ENCODE measurements at regions not wholly inside any gene's neighbourhood (a gene's known extent, or its start where the extent isn't known, plus 50 kb on each side); places are given as distances from the start of the nearest gene placed in this dataset.
"Not testable (repeated sequence)": the region's sequence is repeated elsewhere in the genome, so short reads cannot be mapped to it uniquely, and the experiment has no call there.

DNA sequence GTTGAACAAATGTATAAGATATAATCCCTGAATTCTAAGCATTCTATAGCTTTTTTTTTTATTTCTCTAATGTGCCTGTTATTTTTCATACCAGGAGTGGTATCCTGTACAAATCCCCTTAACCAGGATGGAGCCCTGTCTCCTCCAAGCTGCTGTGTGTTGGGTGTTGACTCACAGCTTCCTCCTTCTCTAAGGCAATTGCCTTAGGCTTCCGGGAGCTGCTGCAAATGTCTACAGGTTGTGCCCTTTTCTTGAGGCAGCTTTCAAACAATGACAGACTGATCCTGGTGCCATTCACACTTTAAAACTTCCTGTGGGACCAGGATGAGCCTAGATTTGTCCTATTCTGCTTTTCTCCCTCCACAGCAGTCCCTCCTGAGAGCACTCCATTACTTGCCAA is 173.2 kb downstream of the BTBD3 start:
- Histone ChIP-seq H3F3A (ENCODE audit: control insufficient read depth, insufficient read depth) (no peaks in the 10 kb centered on the region), H3K4me2 (ENCODE audit: low read length) (no peak overlapping the region), H3K79me2 (ENCODE audit: control insufficient read depth, low read length) (no peaks in the 10 kb centered on the region)

DNA sequence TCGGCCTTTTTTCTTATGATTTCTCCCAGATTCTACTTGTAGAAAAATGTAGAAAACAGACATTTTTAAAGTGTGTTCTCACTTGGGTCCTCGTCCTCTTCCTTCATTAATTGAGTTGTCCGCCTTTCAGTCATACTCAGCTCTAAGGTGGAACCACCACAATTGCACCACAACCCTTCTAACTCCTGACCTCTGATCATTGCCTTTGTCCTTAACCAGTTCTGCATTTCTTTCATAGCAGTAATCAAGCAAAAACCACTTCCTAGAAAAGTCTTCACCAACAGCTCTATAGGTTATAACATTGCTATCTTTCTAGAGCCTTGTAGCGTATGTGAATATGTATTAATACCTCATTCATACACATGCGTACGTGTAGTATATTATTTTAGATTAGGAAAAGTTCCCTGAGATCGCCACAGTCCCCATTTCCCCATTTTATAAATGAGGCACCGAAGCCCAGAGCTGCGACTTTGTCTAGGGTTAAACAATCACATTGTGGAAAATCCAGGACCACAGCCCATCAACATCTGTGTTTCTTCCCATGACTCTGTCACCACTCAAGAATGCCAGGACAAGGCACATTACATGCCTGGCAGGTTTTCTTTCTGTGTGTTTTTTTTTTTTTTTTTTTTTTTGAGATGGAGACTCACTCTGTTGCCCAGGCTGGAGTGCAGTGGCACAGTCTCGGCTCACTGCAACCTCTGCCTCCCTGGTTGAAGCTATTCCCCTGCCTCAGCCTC is 175.5 kb downstream of the BTBD3 start:
- TF ChIP-seq, protein P1, sequence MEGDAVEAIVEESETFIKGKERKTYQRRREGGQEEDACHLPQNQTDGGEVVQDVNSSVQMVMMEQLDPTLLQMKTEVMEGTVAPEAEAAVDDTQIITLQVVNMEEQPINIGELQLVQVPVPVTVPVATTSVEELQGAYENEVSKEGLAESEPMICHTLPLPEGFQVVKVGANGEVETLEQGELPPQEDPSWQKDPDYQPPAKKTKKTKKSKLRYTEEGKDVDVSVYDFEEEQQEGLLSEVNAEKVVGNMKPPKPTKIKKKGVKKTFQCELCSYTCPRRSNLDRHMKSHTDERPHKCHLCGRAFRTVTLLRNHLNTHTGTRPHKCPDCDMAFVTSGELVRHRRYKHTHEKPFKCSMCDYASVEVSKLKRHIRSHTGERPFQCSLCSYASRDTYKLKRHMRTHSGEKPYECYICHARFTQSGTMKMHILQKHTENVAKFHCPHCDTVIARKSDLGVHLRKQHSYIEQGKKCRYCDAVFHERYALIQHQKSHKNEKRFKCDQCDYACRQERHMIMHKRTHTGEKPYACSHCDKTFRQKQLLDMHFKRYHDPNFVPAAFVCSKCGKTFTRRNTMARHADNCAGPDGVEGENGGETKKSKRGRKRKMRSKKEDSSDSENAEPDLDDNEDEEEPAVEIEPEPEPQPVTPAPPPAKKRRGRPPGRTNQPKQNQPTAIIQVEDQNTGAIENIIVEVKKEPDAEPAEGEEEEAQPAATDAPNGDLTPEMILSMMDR (IDR thresholded peaks at IDR 0.05; ENCODE audit: low read depth, low read length, poor library complexity, severe bottlenecking) = no peak
- TF ChIP-seq EZH2phosphoT487 (IDR thresholded peaks at IDR 0.05; ENCODE audit: borderline replicate concordance, low read length) = no peak
- Histone ChIP-seq H3K4me1 (ENCODE audit: control insufficient read depth, low read length) (no peaks in the 10 kb centered on the region), H4K20me1 (ENCODE audit: control insufficient read depth, insufficient read depth, low read depth, low read length) (no peaks in the 10 kb centered on the region), H3K27ac (ENCODE audit: low read depth, low read length) (no peak overlapping the region), H3F3A (ENCODE audit: control insufficient read depth, insufficient read depth) (no peaks in the 10 kb centered on the region), H3K4me3 (ENCODE audit: low read length) (no peak overlapping the region), H3K9me3 (ENCODE audit: control insufficient read depth, insufficient read depth, low read length) (no peaks in the 10 kb centered on the region; the same call in 1 of the 2 replicates), H3K9me2 (replicated peaks; ENCODE audit: control insufficient read depth, low read length) (no peaks in the 10 kb centered on the region), H3K36me3 (ENCODE audit: control insufficient read depth, low read length) (no peaks in the 10 kb centered on the region), H3K79me2 (ENCODE audit: control insufficient read depth, low read length) (no peaks in the 10 kb centered on the region), H3K4me2 (ENCODE audit: low read length) (no peak overlapping the region), H3K27me3 (ENCODE audit: control insufficient read depth, low read length) (no peaks in the 10 kb centered on the region)

More for the DNA sequence above, 173.2 kb downstream of the BTBD3 start:
- no peak overlapping the region for H3K27ac ChIP-seq (ENCODE audit: low read depth, low read length)
- H4K20me1 ChIP-seq (ENCODE audit: control insufficient read depth, insufficient read depth, low read depth, low read length) = no peaks in the 10 kb centered on the region
- no peaks in the 10 kb centered on the region for H3K36me3 ChIP-seq (ENCODE audit: control insufficient read depth, low read length)
- H3K27me3 ChIP-seq (ENCODE audit: control insufficient read depth, low read length) = no peaks in the 10 kb centered on the region
- no peaks in the 10 kb centered on the region for H3K9me2 ChIP-seq (replicated peaks; ENCODE audit: control insufficient read depth, low read length)
- no peaks in the 10 kb centered on the region; the same call in 1 of the 2 replicates for H3K9me3 ChIP-seq (ENCODE audit: control insufficient read depth, insufficient read depth, low read length)
- no peaks in the 10 kb centered on the region for H3K4me1 ChIP-seq (ENCODE audit: control insufficient read depth, low read length)
- TF ChIP-seq, protein P1 (IDR thresholded peaks at IDR 0.05; ENCODE audit: low read depth, low read length, poor library complexity, severe bottlenecking) = no peak
- no peak for TF ChIP-seq EZH2phosphoT487 (IDR thresholded peaks at IDR 0.05; ENCODE audit: borderline replicate concordance, low read length)
- H3K4me3 ChIP-seq (ENCODE audit: low read length) = no peak overlapping the region

DNA sequence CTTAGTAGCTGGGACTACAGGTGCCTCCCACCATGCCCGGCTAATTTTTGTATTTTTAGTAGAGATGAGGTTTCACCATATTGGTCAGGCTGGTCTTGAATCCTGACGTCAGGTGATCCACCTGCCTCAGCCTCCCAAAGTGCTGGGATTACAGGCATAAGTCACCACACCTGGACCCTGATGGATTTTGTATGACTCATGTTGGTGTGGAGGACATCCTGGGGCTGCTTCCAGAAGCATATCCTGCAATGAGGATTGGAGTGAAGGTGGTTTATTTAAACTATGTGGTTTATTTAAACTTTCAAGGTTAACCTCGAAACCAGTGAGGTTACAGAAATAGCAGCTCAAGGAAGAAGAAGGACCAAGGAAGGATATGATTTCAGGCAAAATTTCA is 176.1 kb downstream of the BTBD3 start:
- not testable (repeated sequence) for H3K27ac ChIP-seq (ENCODE audit: low read depth, low read length)

DNA sequence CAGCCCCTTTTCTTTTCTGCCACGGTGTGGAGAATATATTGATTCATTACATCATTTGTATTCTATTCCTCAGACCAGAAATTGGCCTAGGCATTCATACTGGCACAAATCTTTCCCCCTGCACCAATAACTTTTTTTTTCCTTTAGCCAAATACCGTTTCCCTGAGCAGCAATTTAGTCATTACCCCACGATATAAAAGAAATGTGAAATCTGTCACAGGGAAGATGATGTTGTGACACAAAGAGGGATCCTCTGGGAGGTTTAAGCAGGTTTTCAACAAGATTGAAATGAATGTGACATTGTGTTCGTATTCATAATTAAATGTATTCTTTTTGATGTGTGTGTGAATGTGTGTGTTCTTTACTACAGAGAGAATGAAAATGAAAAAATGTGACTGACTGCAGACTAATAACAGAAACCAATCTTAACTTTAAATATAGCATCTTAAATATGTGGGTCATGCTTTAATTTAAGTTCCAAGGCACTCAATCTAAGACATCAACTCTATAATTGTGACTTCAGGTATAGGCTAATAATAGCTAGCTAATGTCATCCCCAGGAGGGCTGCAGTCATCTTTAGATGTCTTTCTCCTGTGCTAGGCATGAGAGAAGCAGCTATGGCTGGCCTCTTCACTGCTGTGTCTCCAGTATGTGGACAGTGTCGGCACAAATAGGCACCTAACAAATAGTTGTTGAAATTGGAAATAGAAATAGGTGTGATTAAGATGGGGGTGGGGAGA is 177.7 kb downstream of the BTBD3 start:
- H3K4me2 ChIP-seq (ENCODE audit: low read length) = no peak overlapping the region
- TF ChIP-seq, protein P1 (IDR thresholded peaks at IDR 0.05; ENCODE audit: low read depth, low read length, poor library complexity, severe bottlenecking) = no peak
- no peak for TF ChIP-seq EZH2phosphoT487 (IDR thresholded peaks at IDR 0.05; ENCODE audit: borderline replicate concordance, low read length)
- no peaks in the 10 kb centered on the region for H3K27me3 ChIP-seq (ENCODE audit: control insufficient read depth, low read length)

More for the DNA sequence above, 176.1 kb downstream of the BTBD3 start:
- H3K4me1 ChIP-seq (ENCODE audit: control insufficient read depth, low read length); H4K20me1 ChIP-seq (ENCODE audit: control insufficient read depth, insufficient read depth, low read depth, low read length); H3F3A ChIP-seq (ENCODE audit: control insufficient read depth, insufficient read depth); H3K79me2 ChIP-seq (ENCODE audit: control insufficient read depth, low read length); H3K36me3 ChIP-seq (ENCODE audit: control insufficient read depth, low read length); H3K4me2 ChIP-seq (ENCODE audit: low read length); H3K4me3 ChIP-seq (ENCODE audit: low read length); H3K27me3 ChIP-seq (ENCODE audit: control insufficient read depth, low read length); H3K9me2 ChIP-seq (replicated peaks; ENCODE audit: control insufficient read depth, low read length); H3K9me3 ChIP-seq (ENCODE audit: control insufficient read depth, insufficient read depth, low read length): not testable (repeated sequence)

More for the DNA sequence above, 177.7 kb downstream of the BTBD3 start:
- Histone ChIP-seq H3K4me3 (ENCODE audit: low read length) (no peak overlapping the region), H3F3A (ENCODE audit: control insufficient read depth, insufficient read depth) (no peaks in the 10 kb centered on the region), H3K9me3 (ENCODE audit: control insufficient read depth, insufficient read depth, low read length) (no peaks in the 10 kb centered on the region), H3K4me1 (ENCODE audit: control insufficient read depth, low read length) (no peaks in the 10 kb centered on the region), H3K36me3 (ENCODE audit: control insufficient read depth, low read length) (no peaks in the 10 kb centered on the region), H3K27ac (ENCODE audit: low read depth, low read length) (no peak overlapping the region), H3K9me2 (replicated peaks; ENCODE audit: control insufficient read depth, low read length) (no peaks in the 10 kb centered on the region), H4K20me1 (ENCODE audit: control insufficient read depth, insufficient read depth, low read depth, low read length) (no peaks in the 10 kb centered on the region), H3K79me2 (ENCODE audit: control insufficient read depth, low read length) (no peaks in the 10 kb centered on the region)

Measured in DOHH2 (cell line).